Kidney epithelial cell (primary cell): ENCODE measurements at regions not wholly inside any gene's neighbourhood (a gene's known extent, or its start where the extent isn't known, plus 50 kb on each side); places are given as distances from the start of the nearest gene placed in this dataset.

ENCODE experiments used
- DNase-seq: peaks from one replicate; pipeline ENCODE4 v3.0.0-alpha.2; 2010; ENCODE audit warnings: low read depth
- H3K27me3 ChIP-seq: 2 replicates; pipeline ENCODE4 v1.6.0; 2011; ENCODE audit warnings: low read length; ENCODE audit not compliant: control insufficient read depth, insufficient read depth
- H3K36me3 ChIP-seq: 2 replicates; pipeline ENCODE4 v1.5.1; 2011; ENCODE audit warnings: low read length; ENCODE audit not compliant: control insufficient read depth, insufficient read depth
- H3K4me3 ChIP-seq: 2 replicates; pipeline ENCODE4 v1.5.1; 2011; ENCODE audit warnings: low read depth, mild to moderate bottlenecking, control low read depth, low read length
- TF ChIP-seq, protein P1 (sequence below): IDR thresholded peaks from 2 replicates; pipeline ENCODE4 v1.5.1; 2011; ENCODE audit warnings: mild to moderate bottlenecking, moderate library complexity, low read length, control low read depth, inconsistent platforms; ENCODE audit not compliant: insufficient read depth, poor library complexity, severe bottlenecking

DNA sequence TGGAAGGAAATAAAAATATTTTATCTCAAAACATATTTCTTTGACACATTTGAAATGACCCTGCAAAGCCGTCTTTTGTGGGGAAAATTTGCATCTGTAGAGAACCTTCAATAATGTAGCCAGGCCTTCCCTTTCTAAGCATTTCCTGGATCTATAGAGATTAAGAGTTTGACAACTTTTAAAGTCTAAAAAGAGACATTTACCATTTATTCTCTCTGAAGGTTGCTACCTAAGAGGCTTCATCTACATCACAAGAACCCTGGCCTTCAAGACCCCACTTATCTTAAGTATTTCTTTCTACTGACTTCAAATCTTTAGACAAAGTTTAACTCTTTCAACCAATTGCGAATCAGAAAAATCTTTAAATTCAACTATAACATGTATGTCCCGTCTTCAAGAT, 1639.8 kb downstream of the RPA4 start:
- TF ChIP-seq, protein P1, sequence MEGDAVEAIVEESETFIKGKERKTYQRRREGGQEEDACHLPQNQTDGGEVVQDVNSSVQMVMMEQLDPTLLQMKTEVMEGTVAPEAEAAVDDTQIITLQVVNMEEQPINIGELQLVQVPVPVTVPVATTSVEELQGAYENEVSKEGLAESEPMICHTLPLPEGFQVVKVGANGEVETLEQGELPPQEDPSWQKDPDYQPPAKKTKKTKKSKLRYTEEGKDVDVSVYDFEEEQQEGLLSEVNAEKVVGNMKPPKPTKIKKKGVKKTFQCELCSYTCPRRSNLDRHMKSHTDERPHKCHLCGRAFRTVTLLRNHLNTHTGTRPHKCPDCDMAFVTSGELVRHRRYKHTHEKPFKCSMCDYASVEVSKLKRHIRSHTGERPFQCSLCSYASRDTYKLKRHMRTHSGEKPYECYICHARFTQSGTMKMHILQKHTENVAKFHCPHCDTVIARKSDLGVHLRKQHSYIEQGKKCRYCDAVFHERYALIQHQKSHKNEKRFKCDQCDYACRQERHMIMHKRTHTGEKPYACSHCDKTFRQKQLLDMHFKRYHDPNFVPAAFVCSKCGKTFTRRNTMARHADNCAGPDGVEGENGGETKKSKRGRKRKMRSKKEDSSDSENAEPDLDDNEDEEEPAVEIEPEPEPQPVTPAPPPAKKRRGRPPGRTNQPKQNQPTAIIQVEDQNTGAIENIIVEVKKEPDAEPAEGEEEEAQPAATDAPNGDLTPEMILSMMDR: no peak
- H3K4me3 ChIP-seq: no peak overlapping the region
- no peaks in the 10 kb centered on the region for H3K27me3 ChIP-seq
- no peaks in the 10 kb centered on the region for H3K36me3 ChIP-seq
- DNase-seq: no peak

DNA sequence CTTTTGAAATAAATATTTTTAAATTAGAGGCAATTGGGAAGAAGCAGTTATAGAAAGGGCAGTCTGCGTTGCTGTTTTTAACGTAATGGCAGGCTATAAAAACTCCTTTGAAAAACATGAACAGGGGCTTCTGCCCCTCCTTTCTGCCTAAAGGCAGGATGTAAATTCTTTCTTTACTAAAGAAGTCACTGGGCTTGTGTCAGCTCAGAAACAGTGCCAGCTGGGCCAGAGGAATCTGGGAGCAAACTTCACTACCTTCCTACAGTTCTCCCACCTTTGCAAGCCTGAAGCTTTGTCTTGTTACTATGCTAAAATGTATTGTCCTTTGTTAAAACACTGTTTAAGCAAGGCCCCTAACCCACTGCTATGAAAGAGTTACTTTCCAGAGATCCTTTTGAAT, 1664.8 kb downstream of the RPA4 start:
- no peaks in the 10 kb centered on the region for H3K36me3 ChIP-seq
- TF ChIP-seq, protein P1: no peak
- H3K4me3 ChIP-seq: no peak overlapping the region
- H3K27me3 ChIP-seq: no peaks in the 10 kb centered on the region
- DNase-seq: no peak

DNA sequence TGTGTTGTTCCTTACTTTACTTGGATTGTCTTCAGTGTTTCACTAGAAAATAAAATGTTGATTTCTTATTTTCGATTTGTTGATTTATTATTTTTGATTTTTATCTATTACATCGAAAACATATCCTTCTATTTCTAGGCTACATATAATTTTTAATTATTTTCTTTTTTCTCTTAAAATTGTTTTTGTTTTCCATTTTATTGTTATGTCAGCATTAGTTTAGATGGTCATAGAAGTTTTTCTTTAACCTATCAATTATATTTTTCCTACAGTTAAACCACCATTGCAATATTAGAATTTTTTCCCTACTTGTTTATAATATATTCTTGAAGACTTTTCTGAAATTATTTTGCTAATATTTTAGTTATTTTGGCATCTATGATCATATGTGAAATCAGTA, 1685.1 kb downstream of the RPA4 start:
- Histone ChIP-seq H3K27me3 (no peaks in the 10 kb centered on the region), H3K36me3 (no peaks in the 10 kb centered on the region), H3K4me3 (no peak overlapping the region)
- TF ChIP-seq, protein P1: no peak
- no peak for DNase-seq

DNA sequence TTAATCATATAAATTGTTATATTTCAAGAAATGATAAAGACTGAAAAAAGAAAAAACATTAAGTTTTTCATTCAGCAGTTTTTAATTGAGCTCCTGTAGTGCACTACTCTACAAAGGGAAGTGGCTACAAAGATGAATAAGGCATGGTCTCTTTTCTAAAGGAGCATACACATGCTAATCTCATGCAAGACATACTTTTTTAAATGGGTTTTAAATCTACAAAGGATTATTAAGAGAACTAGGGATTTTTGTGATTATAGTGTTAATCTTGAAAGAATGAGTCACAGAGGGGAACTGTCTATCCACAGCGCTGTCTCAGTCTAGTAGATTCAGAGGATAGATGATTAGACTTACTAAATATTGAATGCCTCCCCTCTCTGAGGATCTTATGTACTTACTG, 1722.2 kb downstream of the RPA4 start:
- Histone ChIP-seq H3K4me3 (no peak overlapping the region), H3K36me3 (no peaks in the 10 kb centered on the region), H3K27me3 (no peaks in the 10 kb centered on the region)
- TF ChIP-seq, protein P1: no peak
- no peak for DNase-seq

DNA sequence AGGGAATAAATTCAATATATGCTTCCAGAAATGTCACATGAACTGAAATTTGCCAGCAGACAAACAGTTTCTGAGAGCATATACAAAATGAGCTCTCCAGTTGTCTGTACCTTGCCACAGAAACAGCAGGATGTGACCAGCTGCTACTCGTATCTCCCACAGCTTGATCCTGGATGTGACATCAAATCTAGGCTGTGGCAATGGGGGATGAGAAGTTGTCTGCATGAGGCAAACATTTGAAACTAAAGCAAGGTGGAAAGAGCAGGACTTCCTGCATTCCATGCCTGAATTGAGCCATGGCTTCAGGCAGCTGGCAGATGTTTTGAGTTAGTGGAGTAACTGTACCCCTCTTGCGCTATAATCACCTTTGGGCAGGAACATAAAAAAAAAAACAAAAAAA, 1724.0 kb downstream of the RPA4 start:
- TF ChIP-seq, protein P1: no peak
- no peak for DNase-seq
- Histone ChIP-seq H3K27me3 (no peaks in the 10 kb centered on the region), H3K36me3 (no peaks in the 10 kb centered on the region), H3K4me3 (no peak overlapping the region)

DNA sequence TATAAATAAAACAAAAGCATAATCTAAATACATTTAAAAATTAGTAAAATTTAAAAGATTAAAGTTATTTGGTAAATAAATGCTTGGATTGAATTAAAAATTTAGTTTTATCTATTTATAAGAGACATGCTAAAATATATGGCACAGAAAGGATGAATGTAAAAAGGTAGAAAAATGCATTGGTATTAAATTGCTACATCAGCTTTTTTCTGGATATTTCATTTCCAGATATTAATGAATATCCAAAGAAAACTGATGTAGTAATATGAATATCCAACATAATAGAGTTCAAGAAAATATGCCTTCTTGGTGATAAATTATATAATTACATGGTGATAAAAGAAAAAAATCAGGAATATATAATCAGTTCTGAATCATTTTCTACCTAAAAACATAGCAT, 1743.9 kb downstream of the RPA4 start:
- TF ChIP-seq, protein P1: no peak

More for the DNA sequence above, 1743.9 kb downstream of the RPA4 start:
- DNase-seq: no peak
- H3K4me3 ChIP-seq: no peak overlapping the region
- H3K27me3 ChIP-seq: no peaks in the 10 kb centered on the region
- no peaks in the 10 kb centered on the region for H3K36me3 ChIP-seq
